Erythroblast (primary cell): ENCODE measurements at regions not wholly inside any gene's neighbourhood (a gene's known extent, or its start where the extent isn't known, plus 50 kb on each side); places are given as distances from the start of the nearest gene placed in this dataset.
"Not testable (repeated sequence)": the region's sequence is repeated elsewhere in the genome, so short reads cannot be mapped to it uniquely, and the experiment has no call there.

Source experiments
- GATA1 ChIP-seq: IDR thresholded peaks from 2 replicates; pipeline ENCODE4 v1.6.1; 2011; ENCODE audit warnings: low read depth, mild to moderate bottlenecking, control low read depth, low read length, moderate library complexity
- POLR2A ChIP-seq: IDR thresholded peaks from 2 replicates; pipeline ENCODE4 v1.6.1; 2011; ENCODE audit warnings: mild to moderate bottlenecking, low read length

DNA sequence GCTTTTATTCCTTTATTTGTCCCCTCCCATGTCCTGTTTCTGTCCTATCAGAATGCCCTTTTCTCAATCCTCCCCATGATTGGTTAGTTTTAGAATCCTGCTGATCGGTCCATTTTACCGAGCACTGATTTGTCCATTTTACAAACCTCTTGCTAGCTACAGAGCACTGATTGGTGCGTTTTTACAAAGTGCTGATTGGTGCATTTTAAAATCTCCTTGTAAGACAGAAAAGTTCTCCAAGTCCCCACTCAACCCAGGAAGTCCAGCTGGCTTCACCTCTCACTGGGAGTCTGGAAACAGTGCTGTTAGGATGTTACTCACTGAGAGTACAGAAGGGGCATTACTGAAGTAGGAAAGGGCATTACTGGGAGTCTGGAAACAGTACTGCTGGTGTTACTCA is 461.7 kb upstream of the CDH4 start:
- TF ChIP-seq POLR2A, GATA1: not testable (repeated sequence)
